ENCODE measurements at regions not wholly inside any gene's neighbourhood (a gene's known extent, or its start where the extent isn't known, plus 50 kb on each side); places are given as distances from the start of the nearest gene placed in this dataset.
"Not testable (repeated sequence)": the region's sequence is repeated elsewhere in the genome, so short reads cannot be mapped to it uniquely, and the experiment has no call there.

GRCh38 chr6:167690167-167690922, 136.4 kb upstream of the AFDN start:
- H3K9me3 ChIP-seq (ENCODE audit: control insufficient read depth, insufficient read depth, low read length); H3K27me3 ChIP-seq (ENCODE audit: control insufficient read depth, insufficient read depth, low read length); H3K4me3 ChIP-seq (ENCODE audit: low read length); DNase-seq (ENCODE audit: low read depth, low spot score); H3K27ac ChIP-seq (ENCODE audit: low read length); H3K36me3 ChIP-seq (ENCODE audit: control insufficient read depth, insufficient read depth, low read length); H3K4me1 ChIP-seq (ENCODE audit: control insufficient read depth, insufficient read depth, low read length): not testable (repeated sequence)
- no CpG with 5 or more reads among the region's 14 CpGs for WGBS (ENCODE audit: insufficient coverage, insufficient read length)

GRCh38 chr6:167690931-167691330, 135.8 kb upstream of the AFDN start:
- no peaks in the 10 kb centered on the region for H3K36me3 ChIP-seq (ENCODE audit: control insufficient read depth, insufficient read depth, low read length)
- no peak overlapping the region for H3K27ac ChIP-seq (ENCODE audit: low read length)
- H3K27me3 ChIP-seq (ENCODE audit: control insufficient read depth, insufficient read depth, low read length), result no peaks in the 10 kb centered on the region
- H3K9me3 ChIP-seq (ENCODE audit: control insufficient read depth, insufficient read depth, low read length), result no peaks in the 10 kb centered on the region
- DNase-seq (ENCODE audit: low read depth, low spot score), result no peak
- peaks cover 2% of the 10 kb centered on the region; the same call in 1 of the 2 replicates for H3K4me1 ChIP-seq (ENCODE audit: control insufficient read depth, insufficient read depth, low read length)
- WGBS (ENCODE audit: insufficient coverage, insufficient read length), result no CpG with 5 or more reads among the region's 6 CpGs
- H3K4me3 ChIP-seq (ENCODE audit: low read length), result no peak overlapping the region

GRCh38 chr6:167691533-167692312, 135.0 kb upstream of the AFDN start:
- Histone ChIP-seq H3K27ac (ENCODE audit: low read length) (no peak overlapping the region), H3K9me3 (ENCODE audit: control insufficient read depth, insufficient read depth, low read length) (no peaks in the 10 kb centered on the region), H3K27me3 (ENCODE audit: control insufficient read depth, insufficient read depth, low read length) (no peaks in the 10 kb centered on the region), H3K4me3 (ENCODE audit: low read length) (no peak overlapping the region), H3K36me3 (ENCODE audit: control insufficient read depth, insufficient read depth, low read length) (no peaks in the 10 kb centered on the region), H3K4me1 (ENCODE audit: control insufficient read depth, insufficient read depth, low read length) (peaks cover 2% of the 10 kb centered on the region; the same call in 1 of the 2 replicates)
- no CpG with 5 or more reads among the region's 13 CpGs for WGBS (ENCODE audit: insufficient coverage, insufficient read length)
- DNase-seq (ENCODE audit: low read depth, low spot score), result no peak

GRCh38 chr6:167693478-167693877, 133.2 kb upstream of the AFDN start:
- H3K4me1 ChIP-seq (ENCODE audit: control insufficient read depth, insufficient read depth, low read length); H3K27ac ChIP-seq (ENCODE audit: low read length); H3K27me3 ChIP-seq (ENCODE audit: control insufficient read depth, insufficient read depth, low read length); H3K36me3 ChIP-seq (ENCODE audit: control insufficient read depth, insufficient read depth, low read length); H3K4me3 ChIP-seq (ENCODE audit: low read length); DNase-seq (ENCODE audit: low read depth, low spot score); H3K9me3 ChIP-seq (ENCODE audit: control insufficient read depth, insufficient read depth, low read length): not testable (repeated sequence)
- no CpG with 5 or more reads among the region's 8 CpGs for WGBS (ENCODE audit: insufficient coverage, insufficient read length)

GRCh38 chr6:167695831-167696230, 130.9 kb upstream of the AFDN start:
- DNase-seq (ENCODE audit: low read depth, low spot score), result no peak
- no CpG with 5 or more reads among the region's 13 CpGs for WGBS (ENCODE audit: insufficient coverage, insufficient read length)
- peaks cover 4% of the 10 kb centered on the region; the same call in 1 of the 2 replicates for H3K4me1 ChIP-seq (ENCODE audit: control insufficient read depth, insufficient read depth, low read length)
- no peaks in the 10 kb centered on the region for H3K9me3 ChIP-seq (ENCODE audit: control insufficient read depth, insufficient read depth, low read length)
- no peak overlapping the region for H3K4me3 ChIP-seq (ENCODE audit: low read length)
- no peak overlapping the region for H3K27ac ChIP-seq (ENCODE audit: low read length)
- H3K36me3 ChIP-seq (ENCODE audit: control insufficient read depth, insufficient read depth, low read length), result no peaks in the 10 kb centered on the region
- H3K27me3 ChIP-seq (ENCODE audit: control insufficient read depth, insufficient read depth, low read length), result no peaks in the 10 kb centered on the region

- Histone ChIP-seq H3K27me3 (ENCODE audit: control insufficient read depth, insufficient read depth, low read length) (no peaks in the 10 kb centered on the region), H3K36me3 (ENCODE audit: control insufficient read depth, insufficient read depth, low read length) (no peaks in the 10 kb centered on the region), H3K4me3 (ENCODE audit: low read length) (no peak overlapping the region), H3K27ac (ENCODE audit: low read length) (no peak overlapping the region), H3K9me3 (ENCODE audit: control insufficient read depth, insufficient read depth, low read length) (no peaks in the 10 kb centered on the region), H3K4me1 (ENCODE audit: control insufficient read depth, insufficient read depth, low read length) (peaks cover 4% of the 10 kb centered on the region; the same call in 1 of the 2 replicates)
- no CpG with 5 or more reads among the region's 6 CpGs for WGBS (ENCODE audit: insufficient coverage, insufficient read length)
- no peak for DNase-seq (ENCODE audit: low read depth, low spot score)
Observed at GRCh38 chr6:167696296-167696695, 130.4 kb upstream of the AFDN start.

GRCh38 chr6:167697316-167697715, 129.4 kb upstream of the AFDN start:
- 100% methylated on average over 2 of the region's 11 CpGs for WGBS (ENCODE audit: insufficient coverage, insufficient read length)
- no peak overlapping the region for H3K27ac ChIP-seq (ENCODE audit: low read length)
- no peaks in the 10 kb centered on the region for H3K36me3 ChIP-seq (ENCODE audit: control insufficient read depth, insufficient read depth, low read length)
- no peaks in the 10 kb centered on the region for H3K27me3 ChIP-seq (ENCODE audit: control insufficient read depth, insufficient read depth, low read length)
- H3K4me3 ChIP-seq (ENCODE audit: low read length), result no peak overlapping the region
- peaks cover 2% of the 10 kb centered on the region; the same call in 1 of the 2 replicates for H3K4me1 ChIP-seq (ENCODE audit: control insufficient read depth, insufficient read depth, low read length)
- H3K9me3 ChIP-seq (ENCODE audit: control insufficient read depth, insufficient read depth, low read length), result no peaks in the 10 kb centered on the region
- no peak for DNase-seq (ENCODE audit: low read depth, low spot score)

GRCh38 chr6:167698540-167698939, 128.2 kb upstream of the AFDN start:
- DNase-seq (ENCODE audit: low read depth, low spot score), result no peak
- H3K4me3 ChIP-seq (ENCODE audit: low read length), result no peak overlapping the region
- no CpG with 5 or more reads among the region's 12 CpGs for WGBS (ENCODE audit: insufficient coverage, insufficient read length)
- H3K27ac ChIP-seq (ENCODE audit: low read length), result no peak overlapping the region
- no peaks in the 10 kb centered on the region for H3K36me3 ChIP-seq (ENCODE audit: control insufficient read depth, insufficient read depth, low read length)
- H3K9me3 ChIP-seq (ENCODE audit: control insufficient read depth, insufficient read depth, low read length), result no peaks in the 10 kb centered on the region
- no peaks in the 10 kb centered on the region for H3K27me3 ChIP-seq (ENCODE audit: control insufficient read depth, insufficient read depth, low read length)
- peaks cover 2% of the 10 kb centered on the region; the same call in 1 of the 2 replicates for H3K4me1 ChIP-seq (ENCODE audit: control insufficient read depth, insufficient read depth, low read length)

- Histone ChIP-seq H3K36me3 (ENCODE audit: control insufficient read depth, insufficient read depth, low read length) (no peaks in the 10 kb centered on the region), H3K4me1 (ENCODE audit: control insufficient read depth, insufficient read depth, low read length) (peaks cover 2% of the 10 kb centered on the region; the same call in 1 of the 2 replicates), H3K27me3 (ENCODE audit: control insufficient read depth, insufficient read depth, low read length) (no peaks in the 10 kb centered on the region), H3K27ac (ENCODE audit: low read length) (no peak overlapping the region), H3K9me3 (ENCODE audit: control insufficient read depth, insufficient read depth, low read length) (no peaks in the 10 kb centered on the region), H3K4me3 (ENCODE audit: low read length) (no peak overlapping the region)
- no peak for DNase-seq (ENCODE audit: low read depth, low spot score)
- WGBS (ENCODE audit: insufficient coverage, insufficient read length), result no CpG with 5 or more reads among the region's 21 CpGs
Observed at GRCh38 chr6:167699141-167699931, 127.4 kb upstream of the AFDN start.

GRCh38 chr6:167700199-167700598, 126.5 kb upstream of the AFDN start:
- Histone ChIP-seq H3K4me3 (ENCODE audit: low read length) (no peak overlapping the region), H3K4me1 (ENCODE audit: control insufficient read depth, insufficient read depth, low read length) (peaks cover 2% of the 10 kb centered on the region; the same call in 1 of the 2 replicates), H3K9me3 (ENCODE audit: control insufficient read depth, insufficient read depth, low read length) (no peaks in the 10 kb centered on the region), H3K27ac (ENCODE audit: low read length) (no peak overlapping the region), H3K36me3 (ENCODE audit: control insufficient read depth, insufficient read depth, low read length) (no peaks in the 10 kb centered on the region), H3K27me3 (ENCODE audit: control insufficient read depth, insufficient read depth, low read length) (no peaks in the 10 kb centered on the region)
- DNase-seq (ENCODE audit: low read depth, low spot score), result no peak
- WGBS (ENCODE audit: insufficient coverage, insufficient read length), result no CpG with 5 or more reads among the region's 8 CpGs

Measured in iPS DF 6.9 (cell line).